Epithelial cell of esophagus (primary cell): ENCODE measurements at regions not wholly inside any gene's neighbourhood (a gene's known extent, or its start where the extent isn't known, plus 50 kb on each side); places are given as distances from the start of the nearest gene placed in this dataset.

ENCODE experiments used
- DNase-seq: peaks from one replicate; pipeline ENCODE4 v3.0.0; 2010; ENCODE audit warnings: low read depth
- H3K4me3 ChIP-seq: 2 replicates; pipeline ENCODE4 v1.5.1; 2011; ENCODE audit warnings: mild to moderate bottlenecking, low read length, control low read depth
- CTCF ChIP-seq: IDR thresholded peaks from 2 replicates; pipeline ENCODE4 v1.5.1; 2011; ENCODE audit warnings: low read depth, mild to moderate bottlenecking, low read length, control low read depth, inconsistent platforms; ENCODE audit not compliant: insufficient read depth; ENCODE audit errors: missing control alignments

GRCh38 chr7:115117748-115118147 is 195.9 kb downstream of the MDFIC start:
- no peak for TF ChIP-seq CTCF
- no peak for DNase-seq
- H3K4me3 ChIP-seq, result no peak overlapping the region

GRCh38 chr7:115116773-115117715 is 195.2 kb downstream of the MDFIC start:
- no peak for TF ChIP-seq CTCF
- DNase-seq, result no peak
- no peak overlapping the region for H3K4me3 ChIP-seq

GRCh38 chr7:115113776-115114175 is 191.9 kb downstream of the MDFIC start:
- H3K4me3 ChIP-seq, result no peak overlapping the region
- no peak for DNase-seq
- TF ChIP-seq CTCF, result no peak

- no peak for DNase-seq
- H3K4me3 ChIP-seq, result no peak overlapping the region
- TF ChIP-seq CTCF, result no peak
Observed at GRCh38 chr7:115113131-115113530, 191.2 kb downstream of the MDFIC start.

- no peak overlapping the region for H3K4me3 ChIP-seq
Observed at GRCh38 chr7:115110523-115110922, 188.6 kb downstream of the MDFIC start.

GRCh38 chr7:115106316-115106715 is 184.4 kb downstream of the MDFIC start:
- no peak overlapping the region for H3K4me3 ChIP-seq
- DNase-seq, result no peak
- TF ChIP-seq CTCF, result no peak

More at GRCh38 chr7:115110523-115110922, 188.6 kb downstream of the MDFIC start:
- no peak for DNase-seq
- no peak for TF ChIP-seq CTCF
